ENCODE measurements at regions not wholly inside any gene's neighbourhood (a gene's known extent, or its start where the extent isn't known, plus 50 kb on each side); places are given as distances from the start of the nearest gene placed in this dataset.
"Not testable (repeated sequence)": the region's sequence is repeated elsewhere in the genome, so short reads cannot be mapped to it uniquely, and the experiment has no call there.

- Histone ChIP-seq H3K4me1 (no peaks in the 10 kb centered on the region), H3K27me3 (ENCODE audit: low read depth) (no peaks in the 10 kb centered on the region), H3K9me3 (no peaks in the 10 kb centered on the region), H3K4me3 (no peak overlapping the region), H3K36me3 (replicated peaks) (no peaks in the 10 kb centered on the region)
- no peak for DNase-seq (ENCODE audit: low spot score in 2 of 2)
- in situ Hi-C loops (cut with MboI; ENCODE audit: low sequenced_read_pairs) = no loop called here
These were observed 431.3 kb downstream of the MRPL39 start for GRCh38 chr21:25175938-25176337.

- no peaks in the 10 kb centered on the region for H3K36me3 ChIP-seq (replicated peaks)
- no peak overlapping the region for H3K4me3 ChIP-seq
- in situ Hi-C loops (cut with MboI; ENCODE audit: low sequenced_read_pairs) = no loop called here
- H3K4me1 ChIP-seq = no peaks in the 10 kb centered on the region
- no peaks in the 10 kb centered on the region for H3K9me3 ChIP-seq
- H3K27me3 ChIP-seq (ENCODE audit: low read depth) = no peaks in the 10 kb centered on the region
- no peak for DNase-seq (ENCODE audit: low spot score in 2 of 2)
These were observed 435.8 kb downstream of the MRPL39 start for GRCh38 chr21:25171438-25171837.

GRCh38 chr21:25170681-25171080 is 436.6 kb downstream of the MRPL39 start:
- in situ Hi-C loops (cut with MboI; ENCODE audit: low sequenced_read_pairs) = no loop called here
- no peak for DNase-seq (ENCODE audit: low spot score in 2 of 2)

GRCh38 chr21:25169370-25169769 is 437.9 kb downstream of the MRPL39 start:
- Histone ChIP-seq H3K36me3 (replicated peaks) (no peaks in the 10 kb centered on the region), H3K4me3 (no peak overlapping the region), H3K4me1 (no peaks in the 10 kb centered on the region), H3K27me3 (ENCODE audit: low read depth) (no peaks in the 10 kb centered on the region), H3K9me3 (no peaks in the 10 kb centered on the region)
- in situ Hi-C loops (cut with MboI; ENCODE audit: low sequenced_read_pairs) = no loop called here
- DNase-seq (ENCODE audit: low spot score in 2 of 2) = no peak

More at GRCh38 chr21:25170681-25171080, 436.6 kb downstream of the MRPL39 start:
- H3K4me3 ChIP-seq = no peak overlapping the region
- no peaks in the 10 kb centered on the region for H3K27me3 ChIP-seq (ENCODE audit: low read depth)
- no peaks in the 10 kb centered on the region for H3K36me3 ChIP-seq (replicated peaks)
- no peaks in the 10 kb centered on the region for H3K4me1 ChIP-seq
- no peaks in the 10 kb centered on the region for H3K9me3 ChIP-seq

- H3K4me1 ChIP-seq; H3K27me3 ChIP-seq (ENCODE audit: low read depth); in situ Hi-C loops (cut with MboI; ENCODE audit: low sequenced_read_pairs); H3K36me3 ChIP-seq (replicated peaks); H3K9me3 ChIP-seq; H3K4me3 ChIP-seq; DNase-seq (ENCODE audit: low spot score in 2 of 2): not testable (repeated sequence)
These were observed 440.4 kb downstream of the MRPL39 start for GRCh38 chr21:25166904-25167303.

- H3K9me3 ChIP-seq = no peaks in the 10 kb centered on the region
- DNase-seq (ENCODE audit: low spot score in 2 of 2) = no peak
- H3K4me1 ChIP-seq = no peaks in the 10 kb centered on the region
- in situ Hi-C loops (cut with MboI; ENCODE audit: low sequenced_read_pairs) = no loop called here
- H3K36me3 ChIP-seq (replicated peaks) = no peaks in the 10 kb centered on the region
- H3K4me3 ChIP-seq = no peak overlapping the region
- H3K27me3 ChIP-seq (ENCODE audit: low read depth) = no peaks in the 10 kb centered on the region
These were observed 445.7 kb downstream of the MRPL39 start for GRCh38 chr21:25161571-25161970.

GRCh38 chr21:25155020-25155419 is 452.3 kb downstream of the MRPL39 start:
- H3K27me3 ChIP-seq (ENCODE audit: low read depth); H3K9me3 ChIP-seq; H3K4me1 ChIP-seq; DNase-seq (ENCODE audit: low spot score in 2 of 2); H3K4me3 ChIP-seq; H3K36me3 ChIP-seq (replicated peaks); in situ Hi-C loops (cut with MboI; ENCODE audit: low sequenced_read_pairs): not testable (repeated sequence)

- DNase-seq (ENCODE audit: low spot score in 2 of 2) = no peak
- in situ Hi-C loops (cut with MboI; ENCODE audit: low sequenced_read_pairs) = no loop called here
- Histone ChIP-seq H3K4me1 (no peaks in the 10 kb centered on the region), H3K4me3 (no peak overlapping the region), H3K27me3 (ENCODE audit: low read depth) (no peaks in the 10 kb centered on the region), H3K36me3 (replicated peaks) (no peaks in the 10 kb centered on the region), H3K9me3 (no peaks in the 10 kb centered on the region)
These were observed 458.3 kb downstream of the MRPL39 start for GRCh38 chr21:25149022-25149421.

GRCh38 chr21:25139414-25139813 is 467.9 kb downstream of the MRPL39 start:
- DNase-seq (ENCODE audit: low spot score in 2 of 2) = no peak
- Histone ChIP-seq H3K27me3 (ENCODE audit: low read depth) (no peaks in the 10 kb centered on the region), H3K36me3 (replicated peaks) (no peaks in the 10 kb centered on the region), H3K9me3 (no peaks in the 10 kb centered on the region), H3K4me1 (no peaks in the 10 kb centered on the region), H3K4me3 (no peak overlapping the region)
- in situ Hi-C loops (cut with MboI; ENCODE audit: low sequenced_read_pairs) = no loop called here

- Histone ChIP-seq H3K9me3 (no peaks in the 10 kb centered on the region), H3K4me1 (no peaks in the 10 kb centered on the region), H3K4me3 (no peak overlapping the region), H3K27me3 (ENCODE audit: low read depth) (no peaks in the 10 kb centered on the region), H3K36me3 (replicated peaks) (no peaks in the 10 kb centered on the region)
- in situ Hi-C loops (cut with MboI; ENCODE audit: low sequenced_read_pairs) = no loop called here
- no peak for DNase-seq (ENCODE audit: low spot score in 2 of 2)
These were observed 473.3 kb downstream of the MRPL39 start for GRCh38 chr21:25133939-25134338.

- Histone ChIP-seq H3K9me3 (no peaks in the 10 kb centered on the region), H3K4me1 (no peaks in the 10 kb centered on the region), H3K27me3 (ENCODE audit: low read depth) (no peaks in the 10 kb centered on the region), H3K4me3 (no peak overlapping the region), H3K36me3 (replicated peaks) (no peaks in the 10 kb centered on the region)
- in situ Hi-C loops (cut with MboI; ENCODE audit: low sequenced_read_pairs) = no loop called here
- DNase-seq (ENCODE audit: low spot score in 2 of 2) = no peak
These were observed 479.5 kb downstream of the MRPL39 start for GRCh38 chr21:25127811-25128210.

- Histone ChIP-seq H3K36me3 (replicated peaks) (no peaks in the 10 kb centered on the region), H3K4me1 (no peaks in the 10 kb centered on the region), H3K4me3 (no peak overlapping the region), H3K9me3 (no peaks in the 10 kb centered on the region), H3K27me3 (ENCODE audit: low read depth) (no peaks in the 10 kb centered on the region)
- in situ Hi-C loops (cut with MboI; ENCODE audit: low sequenced_read_pairs) = no loop called here
- no peak for DNase-seq (ENCODE audit: low spot score in 2 of 2)
These were observed 480.3 kb downstream of the MRPL39 start for GRCh38 chr21:25127007-25127406.

- Histone ChIP-seq H3K27me3 (ENCODE audit: low read depth) (no peaks in the 10 kb centered on the region), H3K9me3 (no peaks in the 10 kb centered on the region), H3K4me1 (no peaks in the 10 kb centered on the region), H3K4me3 (no peak overlapping the region), H3K36me3 (replicated peaks) (no peaks in the 10 kb centered on the region)
- DNase-seq (ENCODE audit: low spot score in 2 of 2) = no peak
- in situ Hi-C loops (cut with MboI; ENCODE audit: low sequenced_read_pairs) = no loop called here
These were observed 480.7 kb downstream of the MRPL39 start for GRCh38 chr21:25126564-25126963.

- DNase-seq (ENCODE audit: low spot score in 2 of 2) = no peak
- Histone ChIP-seq H3K4me1 (no peaks in the 10 kb centered on the region), H3K9me3 (no peaks in the 10 kb centered on the region), H3K4me3 (no peak overlapping the region), H3K27me3 (ENCODE audit: low read depth) (no peaks in the 10 kb centered on the region), H3K36me3 (replicated peaks) (no peaks in the 10 kb centered on the region)
- in situ Hi-C loops (cut with MboI; ENCODE audit: low sequenced_read_pairs) = no loop called here
These were observed 488.6 kb downstream of the MRPL39 start for GRCh38 chr21:25118648-25119047.

- no peaks in the 10 kb centered on the region for H3K9me3 ChIP-seq
- in situ Hi-C loops (cut with MboI; ENCODE audit: low sequenced_read_pairs) = no loop called here
- no peaks in the 10 kb centered on the region for H3K4me1 ChIP-seq
- no peak for DNase-seq (ENCODE audit: low spot score in 2 of 2)
- no peaks in the 10 kb centered on the region for H3K36me3 ChIP-seq (replicated peaks)
- H3K4me3 ChIP-seq = no peak overlapping the region
- H3K27me3 ChIP-seq (ENCODE audit: low read depth) = no peaks in the 10 kb centered on the region
These were observed 492.3 kb downstream of the MRPL39 start for GRCh38 chr21:25115021-25115420.
